ENCODE measurements at regions not wholly inside any gene's neighbourhood (a gene's known extent, or its start where the extent isn't known, plus 50 kb on each side); places are given as distances from the start of the nearest gene placed in this dataset.

DNA sequence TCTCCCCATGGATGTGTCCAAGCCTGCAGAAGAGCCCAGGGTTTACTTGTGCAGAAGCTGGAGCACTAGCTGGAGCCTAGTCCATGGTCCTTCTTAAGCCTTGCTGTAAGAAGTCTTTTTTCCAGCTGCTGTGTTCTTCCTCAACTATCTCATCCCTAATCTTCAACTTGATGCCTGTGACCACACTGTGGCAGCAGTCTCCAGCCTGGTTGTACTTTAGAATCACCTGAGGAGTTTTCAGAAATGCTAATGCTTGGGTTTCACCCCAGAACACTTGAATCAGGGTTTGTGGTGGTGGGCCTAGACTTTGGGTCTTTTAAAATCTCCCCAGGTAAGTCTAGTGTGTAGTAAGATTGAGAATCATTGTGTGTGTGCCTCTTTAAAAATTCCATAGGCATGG, 173.6 kb downstream of the ADCYAP1 start:
- TF ChIP-seq, protein P1, sequence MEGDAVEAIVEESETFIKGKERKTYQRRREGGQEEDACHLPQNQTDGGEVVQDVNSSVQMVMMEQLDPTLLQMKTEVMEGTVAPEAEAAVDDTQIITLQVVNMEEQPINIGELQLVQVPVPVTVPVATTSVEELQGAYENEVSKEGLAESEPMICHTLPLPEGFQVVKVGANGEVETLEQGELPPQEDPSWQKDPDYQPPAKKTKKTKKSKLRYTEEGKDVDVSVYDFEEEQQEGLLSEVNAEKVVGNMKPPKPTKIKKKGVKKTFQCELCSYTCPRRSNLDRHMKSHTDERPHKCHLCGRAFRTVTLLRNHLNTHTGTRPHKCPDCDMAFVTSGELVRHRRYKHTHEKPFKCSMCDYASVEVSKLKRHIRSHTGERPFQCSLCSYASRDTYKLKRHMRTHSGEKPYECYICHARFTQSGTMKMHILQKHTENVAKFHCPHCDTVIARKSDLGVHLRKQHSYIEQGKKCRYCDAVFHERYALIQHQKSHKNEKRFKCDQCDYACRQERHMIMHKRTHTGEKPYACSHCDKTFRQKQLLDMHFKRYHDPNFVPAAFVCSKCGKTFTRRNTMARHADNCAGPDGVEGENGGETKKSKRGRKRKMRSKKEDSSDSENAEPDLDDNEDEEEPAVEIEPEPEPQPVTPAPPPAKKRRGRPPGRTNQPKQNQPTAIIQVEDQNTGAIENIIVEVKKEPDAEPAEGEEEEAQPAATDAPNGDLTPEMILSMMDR (IDR thresholded peaks at IDR 0.05) = no peak
- TF ChIP-seq POLR2AphosphoS5 (IDR thresholded peaks at IDR 0.05) = no peak

All from stomach (tissue), 4 donors.